BE2C (cell line): ENCODE measurements at regions not wholly inside any gene's neighbourhood (a gene's known extent, or its start where the extent isn't known, plus 50 kb on each side); places are given as distances from the start of the nearest gene placed in this dataset.

ENCODE experiments used
- DNase-seq: peaks from one replicate; pipeline ENCODE4 v3.0.0-alpha.2; 2020
- H3K27me3 ChIP-seq: fragments of 250-450 bp; sonication (Bioruptor Pico); 2 replicates; pipeline ENCODE4 v1.5.1; 2020; ENCODE audit warnings: mild to moderate bottlenecking
- H3K36me3 ChIP-seq: fragments of 250-450 bp; sonication (Bioruptor Pico); 2 replicates; pipeline ENCODE4 v1.5.1; 2020; ENCODE audit warnings: mild to moderate bottlenecking
- H3K4me1 ChIP-seq: fragments of 250-450 bp; sonication (Bioruptor Pico); 2 replicates; pipeline ENCODE4 v1.5.1; 2020
- H3K4me3 ChIP-seq: 2 replicates; pipeline ENCODE4 v1.5.1; 2011; ENCODE audit warnings: low read depth, low read length
- H3K9me3 ChIP-seq: fragments of 250-450 bp; sonication (Bioruptor Pico); 2 replicates; pipeline ENCODE4 v1.5.1; 2020
- TF ChIP-seq, protein P1 (sequence below): IDR thresholded peaks from 2 replicates; pipeline ENCODE4 v1.5.1; 2012; ENCODE audit warnings: mild to moderate bottlenecking, low read depth, low read length

DNA sequence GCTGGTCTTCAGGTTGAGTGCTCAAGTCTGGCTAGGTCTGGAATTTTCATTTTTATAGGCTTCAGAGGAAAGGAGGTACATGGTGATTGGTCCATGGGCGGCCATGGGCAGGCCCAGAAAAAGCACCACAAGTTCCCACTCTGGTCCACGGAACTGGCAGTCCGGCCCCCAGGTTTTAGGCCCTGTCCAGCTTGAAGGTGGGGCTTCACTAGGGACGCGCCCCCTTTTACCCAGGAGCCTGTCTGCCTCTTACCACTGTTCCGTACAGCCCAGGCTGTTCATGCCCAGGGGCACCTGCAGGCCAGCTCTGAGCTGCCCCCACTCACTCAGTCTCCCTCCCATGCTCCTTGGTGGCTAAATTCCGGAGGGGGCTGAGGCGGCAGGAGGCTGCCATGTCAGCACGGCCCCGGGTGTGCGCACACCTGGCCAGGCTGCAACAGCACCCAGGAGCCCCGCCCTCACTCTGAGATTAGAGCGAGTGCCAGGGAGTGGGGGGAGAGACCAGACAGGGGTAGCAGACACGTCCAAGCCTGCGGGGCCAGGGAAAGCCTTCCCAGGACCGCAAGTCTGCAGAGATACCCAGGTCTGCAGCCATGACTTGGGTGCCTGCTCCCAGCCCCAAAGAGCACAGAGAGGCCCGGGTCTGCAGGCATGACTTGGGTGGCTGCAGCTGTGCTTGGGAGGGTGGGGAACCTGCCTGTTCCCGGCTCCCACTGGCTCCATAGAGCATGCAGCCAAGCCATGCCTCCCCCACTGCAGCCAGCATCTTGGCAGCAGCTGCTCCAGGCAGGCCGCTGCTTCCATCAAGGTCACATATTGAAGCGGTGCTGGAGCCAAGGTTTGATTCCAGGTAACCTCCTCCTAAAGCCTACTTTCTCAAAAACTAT, 390.2 kb upstream of the SGCD start:
- Histone ChIP-seq H3K27me3 (no peaks in the 10 kb centered on the region), H3K4me3 (no peak overlapping the region), H3K4me1 (no peaks in the 10 kb centered on the region), H3K36me3 (no peaks in the 10 kb centered on the region), H3K9me3 (no peaks in the 10 kb centered on the region)
- TF ChIP-seq, protein P1, sequence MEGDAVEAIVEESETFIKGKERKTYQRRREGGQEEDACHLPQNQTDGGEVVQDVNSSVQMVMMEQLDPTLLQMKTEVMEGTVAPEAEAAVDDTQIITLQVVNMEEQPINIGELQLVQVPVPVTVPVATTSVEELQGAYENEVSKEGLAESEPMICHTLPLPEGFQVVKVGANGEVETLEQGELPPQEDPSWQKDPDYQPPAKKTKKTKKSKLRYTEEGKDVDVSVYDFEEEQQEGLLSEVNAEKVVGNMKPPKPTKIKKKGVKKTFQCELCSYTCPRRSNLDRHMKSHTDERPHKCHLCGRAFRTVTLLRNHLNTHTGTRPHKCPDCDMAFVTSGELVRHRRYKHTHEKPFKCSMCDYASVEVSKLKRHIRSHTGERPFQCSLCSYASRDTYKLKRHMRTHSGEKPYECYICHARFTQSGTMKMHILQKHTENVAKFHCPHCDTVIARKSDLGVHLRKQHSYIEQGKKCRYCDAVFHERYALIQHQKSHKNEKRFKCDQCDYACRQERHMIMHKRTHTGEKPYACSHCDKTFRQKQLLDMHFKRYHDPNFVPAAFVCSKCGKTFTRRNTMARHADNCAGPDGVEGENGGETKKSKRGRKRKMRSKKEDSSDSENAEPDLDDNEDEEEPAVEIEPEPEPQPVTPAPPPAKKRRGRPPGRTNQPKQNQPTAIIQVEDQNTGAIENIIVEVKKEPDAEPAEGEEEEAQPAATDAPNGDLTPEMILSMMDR: no peak
- no peak for DNase-seq

DNA sequence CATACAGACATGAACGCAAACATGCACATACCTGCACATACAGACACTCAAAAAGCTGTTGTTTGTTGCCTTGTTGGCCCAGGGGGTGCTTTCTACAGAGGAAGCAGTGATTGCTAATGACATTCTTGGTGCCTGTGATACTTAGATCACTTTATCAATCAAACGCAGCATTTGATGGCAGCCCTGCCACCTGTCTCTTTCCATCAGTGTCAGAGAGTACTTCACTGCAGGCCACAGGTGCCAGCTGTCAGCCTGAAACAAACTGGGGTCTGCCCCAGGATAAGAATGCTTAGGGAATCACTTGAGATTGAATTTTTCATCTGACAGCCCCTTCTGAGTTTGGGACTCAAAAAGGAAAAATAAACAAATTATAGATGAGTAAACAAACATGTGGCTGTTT, 388.9 kb upstream of the SGCD start:
- Histone ChIP-seq H3K27me3 (no peaks in the 10 kb centered on the region), H3K9me3 (no peaks in the 10 kb centered on the region), H3K36me3 (no peaks in the 10 kb centered on the region), H3K4me1 (no peaks in the 10 kb centered on the region), H3K4me3 (no peak overlapping the region)
- TF ChIP-seq, protein P1: no peak
- no peak for DNase-seq

DNA sequence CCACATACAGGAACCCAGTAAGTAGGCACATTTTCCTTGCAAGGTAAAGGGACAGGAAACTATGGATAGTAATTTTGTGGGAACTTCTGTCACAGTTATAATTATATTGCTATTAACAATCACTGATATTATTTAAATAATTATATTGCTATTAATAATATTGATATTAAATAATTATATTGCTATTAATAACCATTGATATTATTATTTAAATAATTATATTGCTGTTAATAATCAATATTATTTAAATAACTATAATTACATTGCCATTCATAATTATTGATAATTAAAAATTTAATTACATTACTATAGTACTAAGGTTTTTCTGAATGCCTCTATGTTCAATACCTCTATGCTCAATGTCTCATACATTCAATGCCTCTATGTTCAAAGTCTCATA, 385.6 kb upstream of the SGCD start:
- TF ChIP-seq, protein P1: no peak
- H3K36me3 ChIP-seq: no peaks in the 10 kb centered on the region
- DNase-seq: no peak
- no peak overlapping the region for H3K4me3 ChIP-seq
- H3K4me1 ChIP-seq: no peaks in the 10 kb centered on the region
- no peaks in the 10 kb centered on the region for H3K27me3 ChIP-seq
- no peaks in the 10 kb centered on the region for H3K9me3 ChIP-seq

DNA sequence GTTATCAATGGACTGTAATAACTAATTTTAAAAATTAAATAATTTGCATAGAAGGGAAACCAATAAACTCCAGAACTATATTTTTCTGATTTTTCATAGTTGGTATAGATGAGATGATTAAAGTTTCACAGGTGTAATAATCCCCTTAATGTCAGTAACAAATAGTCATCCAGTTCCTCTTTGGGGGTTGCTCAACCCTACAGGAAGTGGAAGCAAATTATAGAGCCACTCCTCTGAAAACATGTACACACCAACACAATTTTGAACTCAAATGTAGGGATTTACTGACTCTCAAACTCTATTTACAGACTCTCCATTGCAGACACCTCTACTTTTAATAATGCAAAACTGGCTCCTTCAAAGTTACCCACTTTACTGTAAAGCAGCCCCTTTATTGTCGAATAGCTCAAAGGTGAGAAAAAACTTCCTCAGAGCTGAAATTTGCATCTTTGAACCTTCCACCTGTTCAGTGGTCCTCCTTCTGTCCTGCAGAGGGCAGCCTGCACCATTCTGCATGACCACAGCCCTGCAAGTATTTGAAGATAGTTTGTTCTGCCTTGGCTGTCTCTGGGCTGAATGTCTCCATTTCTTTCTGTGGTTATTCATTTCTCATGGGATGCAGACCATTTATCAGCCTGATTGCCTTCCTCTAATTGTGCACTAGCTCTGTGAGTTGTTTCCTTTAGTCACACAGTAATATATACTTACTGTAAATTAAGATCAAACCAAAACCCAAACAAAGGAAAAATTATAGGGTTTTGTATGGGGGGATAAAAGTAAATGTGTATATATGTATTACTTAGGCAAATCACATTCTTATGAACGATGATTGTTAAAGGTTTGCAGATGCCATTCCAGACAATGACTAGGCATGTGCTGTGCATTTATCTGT, 383.2 kb upstream of the SGCD start:
- Histone ChIP-seq H3K9me3 (no peaks in the 10 kb centered on the region), H3K4me1 (no peaks in the 10 kb centered on the region), H3K27me3 (no peaks in the 10 kb centered on the region), H3K36me3 (no peaks in the 10 kb centered on the region), H3K4me3 (no peak overlapping the region)
- DNase-seq: peak; percentile 19
- TF ChIP-seq, protein P1: peak; percentile 49

DNA sequence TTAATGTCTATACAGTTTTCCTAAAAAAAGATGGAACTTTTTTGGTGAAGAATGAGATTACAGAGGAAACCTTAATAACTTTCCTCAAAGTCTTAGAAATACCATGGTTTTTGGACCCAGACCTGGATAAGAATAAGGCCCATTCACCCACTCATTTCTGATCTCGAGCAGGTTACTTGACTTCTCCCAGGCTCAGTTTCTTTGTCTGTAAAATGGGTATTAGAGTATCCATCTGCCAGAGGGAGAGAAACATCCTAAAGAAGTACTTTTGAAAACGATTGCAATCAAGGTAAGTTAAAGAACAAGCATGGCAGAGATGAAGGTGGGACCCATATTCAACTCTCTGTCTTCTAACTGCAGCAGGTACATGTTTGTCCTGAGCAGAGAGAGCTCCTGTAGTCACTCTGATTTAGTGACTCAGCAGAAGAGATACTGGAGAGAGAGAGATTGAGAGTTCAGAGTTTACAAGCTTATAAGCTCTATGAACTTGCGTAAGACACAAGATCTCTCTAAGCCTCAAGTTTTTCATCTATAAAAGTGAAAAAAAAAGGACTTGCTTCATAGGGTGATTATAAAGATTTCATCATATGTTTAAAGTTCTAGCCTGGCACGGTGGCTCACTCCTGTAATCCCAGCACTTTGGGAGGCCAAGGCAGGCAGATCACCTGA, 379.4 kb upstream of the SGCD start:
- TF ChIP-seq, protein P1: no peak
- Histone ChIP-seq H3K27me3 (no peaks in the 10 kb centered on the region), H3K4me3 (no peak overlapping the region), H3K9me3 (no peaks in the 10 kb centered on the region), H3K36me3 (no peaks in the 10 kb centered on the region), H3K4me1 (no peaks in the 10 kb centered on the region)
- no peak for DNase-seq
